A549 (cell line): ENCODE measurements at regions not wholly inside any gene's neighbourhood (a gene's known extent, or its start where the extent isn't known, plus 50 kb on each side); places are given as distances from the start of the nearest gene placed in this dataset.

Experiments used
- MAFK ChIP-seq: fragments of 450-650 bp; IDR thresholded peaks from 2 replicates; pipeline ENCODE4 v1.6.1; 2014; ENCODE audit not compliant: partially characterized antibody
- RCOR1 ChIP-seq: fragments of 150-350 bp; IDR thresholded peaks from 2 replicates; pipeline ENCODE4 v1.6.1; 2014; ENCODE audit warnings: antibody characterized with exemption, low read length, low read depth

DNA sequence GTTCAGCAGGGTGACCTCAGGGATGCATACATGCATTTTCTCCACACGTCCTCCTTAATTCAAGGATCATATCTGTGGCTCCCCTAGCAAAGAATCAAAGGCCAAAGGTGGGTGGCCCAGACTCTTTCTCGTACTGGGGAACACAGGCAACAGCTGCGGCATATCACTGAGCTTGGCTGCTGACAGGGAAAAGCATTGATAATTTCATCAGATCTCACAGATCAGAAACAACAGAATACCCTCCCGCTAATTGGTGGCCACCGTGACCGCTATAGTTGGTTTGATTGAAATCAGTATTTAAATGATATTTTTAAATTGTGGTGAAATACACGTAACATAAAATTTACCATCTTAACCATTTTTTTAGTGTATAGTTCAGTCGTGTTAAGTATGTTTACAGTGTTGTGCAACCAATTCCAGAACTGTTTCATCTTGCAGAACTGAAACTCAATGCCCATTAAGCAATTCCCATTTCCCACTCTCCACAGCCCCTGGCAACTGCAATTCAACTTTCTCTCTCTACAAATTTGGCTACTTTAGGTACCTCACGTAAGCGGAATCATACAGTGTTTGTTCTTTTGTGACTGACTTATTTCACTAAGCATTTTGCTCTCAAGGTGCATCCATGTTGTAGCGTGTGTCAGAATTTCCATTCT is 74.7 kb upstream of the TMEM170B start:
- TF ChIP-seq RCOR1 (no peak), MAFK (no peak)
